ENCODE measurements at regions not wholly inside any gene's neighbourhood (a gene's known extent, or its start where the extent isn't known, plus 50 kb on each side); places are given as distances from the start of the nearest gene placed in this dataset.

DNA sequence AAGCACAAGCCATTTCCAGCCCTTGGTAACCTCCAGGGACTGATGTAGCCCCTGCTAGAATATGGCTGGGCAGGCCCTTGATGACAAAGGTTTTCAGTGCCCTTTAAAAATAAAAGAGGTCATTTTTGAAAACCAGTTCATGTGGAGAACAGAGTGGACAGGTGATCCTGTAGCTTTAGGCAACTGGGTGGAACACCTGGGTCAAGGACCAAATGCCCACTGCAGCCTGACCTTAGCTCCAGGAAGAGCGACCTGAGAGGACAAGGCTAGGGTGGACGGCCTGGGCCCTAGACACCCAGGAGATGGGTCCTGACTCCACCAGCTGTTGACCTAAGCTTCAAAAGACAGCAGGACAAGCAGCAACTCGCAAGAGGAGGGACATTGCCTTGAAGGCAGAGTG is 116.6 kb downstream of the LIPG start:
- H4K20me1 ChIP-seq (replicated peaks in 1 of 2; ENCODE audit: control insufficient read depth in 1 of 2, insufficient read depth in 2 of 2, low read length in 2 of 2), result no peaks in the 10 kb centered on the region
- no peak overlapping the region for H3K56ac ChIP-seq (replicated peaks; ENCODE audit: insufficient read length, low read depth, low read length)
- H3K23ac ChIP-seq (ENCODE audit: insufficient read length), result no peak overlapping the region
- ChIA-PET CTCF (ENCODE audit: partially characterized antibody) (no interaction called here), POLR2A (ENCODE audit: partially characterized antibody) (no interaction called here)
- H2BK5ac ChIP-seq (ENCODE audit: low read depth, low read length), result no peak overlapping the region
- no peak overlapping the region for H3K14ac ChIP-seq (ENCODE audit: insufficient read length)
- no peak overlapping the region for H3K18ac ChIP-seq (ENCODE audit: extremely low read depth, low read length)
- H2AFZ ChIP-seq (ENCODE audit: low read length), result no peak overlapping the region
- no peaks in the 10 kb centered on the region for H3K4me1 ChIP-seq (replicated peaks in 1 of 4; ENCODE audit: control insufficient read depth in 3 of 4, insufficient read depth in 4 of 4, low read length in 3 of 4)
- no peaks in the 10 kb centered on the region for H3K36me3 ChIP-seq (ENCODE audit: control insufficient read depth in 2 of 4, insufficient read depth in 4 of 4, low read length in 3 of 4)
- no peak overlapping the region for H3K9ac ChIP-seq (replicated peaks in 1 of 4; ENCODE audit: extremely low read depth in 1 of 4, low read depth in 3 of 4, low read length in 3 of 4)
- FAIRE-seq (no peak), DNase-seq (ENCODE audit: low read depth in 1 of 2, low spot score in 2 of 2) (no peak)
- H4K5ac ChIP-seq (ENCODE audit: insufficient read length, low read depth, low read length), result no peak overlapping the region
- 74% methylated on average over 3 of the region's 3 CpGs; no CpG with 5 or more reads in 1 of the 2 experiments for WGBS, 2 experiments (ENCODE audit: extremely low coverage in 1 of 2, insufficient coverage in 1 of 2, insufficient read length in 1 of 2, insufficient replicate concordance in 2 of 2, low coverage in 1 of 2, low lambda C conversion rate in 2 of 2, missing lambda C conversion rate in 1 of 2)
- no peaks in the 10 kb centered on the region for H3K9me3 ChIP-seq (ENCODE audit: insufficient read depth in 2 of 2, low read depth in 1 of 2, low read length in 1 of 2)
- H2BK15ac ChIP-seq (ENCODE audit: low read length), result 0 out of 2 replicates have a peak overlapping the region, but pooled peaks have one; percentile 7
- TF ChIP-seq FOSL1 (IDR thresholded peaks at IDR 0.05; ENCODE audit: insufficient read depth, low read depth, low read length), result no peak
- no peak for TF ChIP-seq NRF1 (IDR thresholded peaks at IDR 0.05; ENCODE audit: low read depth, low read length)
- TF ChIP-seq, protein P1, sequence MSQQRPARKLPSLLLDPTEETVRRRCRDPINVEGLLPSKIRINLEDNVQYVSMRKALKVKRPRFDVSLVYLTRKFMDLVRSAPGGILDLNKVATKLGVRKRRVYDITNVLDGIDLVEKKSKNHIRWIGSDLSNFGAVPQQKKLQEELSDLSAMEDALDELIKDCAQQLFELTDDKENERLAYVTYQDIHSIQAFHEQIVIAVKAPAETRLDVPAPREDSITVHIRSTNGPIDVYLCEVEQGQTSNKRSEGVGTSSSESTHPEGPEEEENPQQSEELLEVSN (IDR thresholded peaks at IDR 0.05), result no peak
- no peak for TF ChIP-seq KDM4A (IDR thresholded peaks at IDR 0.05; ENCODE audit: low read depth, low read length, severe bottlenecking)
- no peak overlapping the region for H4K8ac ChIP-seq (ENCODE audit: extremely low read depth, insufficient read depth, low read length)
- H3K4ac ChIP-seq (replicated peaks; ENCODE audit: insufficient read length, low read depth, low read length), result no peak overlapping the region
- H2AK5ac ChIP-seq (ENCODE audit: low read depth, low read length), result no peak overlapping the region
- no peaks in the 10 kb centered on the region; the same call in 1 of the 2 replicates for H3K79me1 ChIP-seq (ENCODE audit: low read depth, low read length)
- H4K91ac ChIP-seq (replicated peaks; ENCODE audit: insufficient read length, low read length), result no peak overlapping the region
- H2BK20ac ChIP-seq (ENCODE audit: low read length), result no peak overlapping the region
- no peak overlapping the region for H3K4me2 ChIP-seq (ENCODE audit: insufficient read depth in 1 of 2, low read depth in 2 of 2, low read length in 2 of 2)
- no peak overlapping the region for H2BK120ac ChIP-seq (replicated peaks; ENCODE audit: low read depth, low read length)
- no peaks in the 10 kb centered on the region for H3K79me2 ChIP-seq (ENCODE audit: control insufficient read depth in 1 of 2, insufficient read depth in 2 of 2, low read length in 2 of 2)
- H2BK12ac ChIP-seq (ENCODE audit: low read depth, low read length), result no peak overlapping the region
- no peaks in the 10 kb centered on the region for H3K23me2 ChIP-seq (ENCODE audit: low read depth, low read length)
- no peaks in the 10 kb centered on the region for H3K27me3 ChIP-seq (replicated peaks in 1 of 4; ENCODE audit: control insufficient read depth in 3 of 4, extremely low read depth in 1 of 4, insufficient read depth in 3 of 4, low read length in 3 of 4)
- no peak overlapping the region for H3K27ac ChIP-seq (ENCODE audit: low read depth, low read length)
- no peak overlapping the region for H3K4me3 ChIP-seq (ENCODE audit: extremely low read depth in 1 of 4, insufficient read depth in 2 of 4, low read depth in 3 of 4, low read length in 4 of 4)

Measured in H1 (cell line).